ENCODE measurements at regions not wholly inside any gene's neighbourhood (a gene's known extent, or its start where the extent isn't known, plus 50 kb on each side); places are given as distances from the start of the nearest gene placed in this dataset.

GRCh38 chr5:82649943-82650342 is 371.8 kb upstream of the RPS23 start (continued):
- no peak for TF ChIP-seq CHD7 (IDR thresholded peaks at IDR 0.05; ENCODE audit: insufficient replicate concordance, low read length)

Measured in H1 (cell line).